Eye (tissue), 1 donor: ENCODE measurements at regions not wholly inside any gene's neighbourhood (a gene's known extent, or its start where the extent isn't known, plus 50 kb on each side); places are given as distances from the start of the nearest gene placed in this dataset.
A peak's percentile ranks its signal among the peaks of the same experiment; 100 is the strongest.

Experiments
- DNase-seq: peaks from one replicate; pipeline ENCODE4 v3.0.0-alpha.2; 2015

DNA sequence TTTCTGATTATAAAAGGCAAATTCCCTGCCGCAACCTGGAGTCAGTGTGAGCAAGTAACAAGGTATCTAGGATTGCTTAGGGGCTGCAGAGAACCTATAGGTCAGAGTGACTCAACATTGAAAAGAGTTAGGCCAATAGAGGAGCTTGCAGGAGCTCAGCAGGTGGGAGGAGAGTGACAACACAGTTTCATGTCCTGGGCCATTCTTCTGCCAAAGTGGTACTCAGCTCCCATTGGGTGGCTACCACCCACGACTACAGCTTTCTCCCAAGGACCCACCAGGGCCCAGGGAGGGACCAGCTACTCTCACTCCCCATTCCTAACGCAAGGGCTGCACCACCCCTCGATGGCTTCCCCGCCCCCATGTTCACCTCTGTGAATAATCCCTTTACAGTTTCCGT, 86.7 kb upstream of the SPATA31C2 start:
- DNase-seq = no peak

DNA sequence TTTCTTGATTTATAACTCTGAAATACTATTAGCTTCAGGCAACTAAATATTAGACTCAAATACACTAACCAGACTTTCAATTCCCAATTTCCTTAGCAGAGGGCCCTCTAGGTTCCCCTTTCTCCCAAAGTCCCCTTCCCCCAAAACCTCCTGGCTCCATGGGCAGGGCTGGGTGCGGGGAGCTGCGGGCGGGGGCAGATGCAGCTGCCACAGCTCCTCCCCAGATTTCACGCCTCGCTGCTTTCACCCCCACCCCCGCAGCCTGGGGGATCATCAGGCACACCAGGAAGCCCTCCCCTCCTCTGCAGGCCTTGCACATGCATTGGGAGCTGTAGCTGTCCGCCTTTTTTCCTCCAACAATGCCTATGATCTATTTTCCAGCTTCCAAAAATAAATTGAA, 82.8 kb upstream of the SPATA31C2 start:
- peak; percentile 13 for DNase-seq

DNA sequence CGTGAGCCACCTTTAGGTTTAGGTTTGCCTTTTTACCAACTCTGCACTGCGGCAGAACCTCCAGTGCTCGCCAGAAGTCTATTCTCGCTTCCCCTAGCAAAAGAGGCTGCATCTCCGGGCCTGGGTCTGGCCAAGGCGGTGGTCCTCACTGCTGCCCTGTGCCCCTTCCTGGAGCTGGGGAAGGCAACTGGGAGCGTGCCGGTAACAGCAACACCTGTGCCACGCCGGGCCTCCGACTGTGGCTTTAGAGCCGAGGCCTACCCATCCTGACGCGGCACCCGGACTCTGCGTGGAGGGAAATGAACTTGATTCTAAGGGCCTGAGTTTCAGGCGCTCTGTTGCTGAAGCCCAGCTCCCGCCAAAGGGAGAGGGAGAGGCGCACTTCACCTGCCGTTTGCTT, 82.4 kb upstream of the SPATA31C2 start:
- DNase-seq = no peak

- DNase-seq = peak; percentile 42
Observed at GRCh38 chr9:88219601-88220000, 81.3 kb upstream of the SPATA31C2 start.

DNA sequence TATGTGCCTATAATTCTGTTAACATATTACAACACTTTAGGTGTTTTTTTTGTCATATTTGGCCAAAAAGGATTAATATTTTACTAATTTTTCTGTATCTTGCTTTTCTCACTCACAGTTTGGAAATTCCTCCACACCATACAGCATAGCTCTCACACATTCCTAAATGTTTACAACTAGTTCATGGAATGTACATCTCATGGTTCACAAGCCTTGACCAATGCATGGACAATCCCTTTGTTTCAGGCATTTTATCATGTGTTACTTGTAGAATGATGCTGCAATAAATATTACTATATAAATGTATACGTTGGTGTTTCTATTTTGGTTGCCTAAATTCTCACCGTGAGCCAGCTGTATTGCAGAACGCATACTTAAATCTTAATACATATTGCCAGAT, 80.5 kb upstream of the SPATA31C2 start:
- peak; percentile 41 for DNase-seq

DNA sequence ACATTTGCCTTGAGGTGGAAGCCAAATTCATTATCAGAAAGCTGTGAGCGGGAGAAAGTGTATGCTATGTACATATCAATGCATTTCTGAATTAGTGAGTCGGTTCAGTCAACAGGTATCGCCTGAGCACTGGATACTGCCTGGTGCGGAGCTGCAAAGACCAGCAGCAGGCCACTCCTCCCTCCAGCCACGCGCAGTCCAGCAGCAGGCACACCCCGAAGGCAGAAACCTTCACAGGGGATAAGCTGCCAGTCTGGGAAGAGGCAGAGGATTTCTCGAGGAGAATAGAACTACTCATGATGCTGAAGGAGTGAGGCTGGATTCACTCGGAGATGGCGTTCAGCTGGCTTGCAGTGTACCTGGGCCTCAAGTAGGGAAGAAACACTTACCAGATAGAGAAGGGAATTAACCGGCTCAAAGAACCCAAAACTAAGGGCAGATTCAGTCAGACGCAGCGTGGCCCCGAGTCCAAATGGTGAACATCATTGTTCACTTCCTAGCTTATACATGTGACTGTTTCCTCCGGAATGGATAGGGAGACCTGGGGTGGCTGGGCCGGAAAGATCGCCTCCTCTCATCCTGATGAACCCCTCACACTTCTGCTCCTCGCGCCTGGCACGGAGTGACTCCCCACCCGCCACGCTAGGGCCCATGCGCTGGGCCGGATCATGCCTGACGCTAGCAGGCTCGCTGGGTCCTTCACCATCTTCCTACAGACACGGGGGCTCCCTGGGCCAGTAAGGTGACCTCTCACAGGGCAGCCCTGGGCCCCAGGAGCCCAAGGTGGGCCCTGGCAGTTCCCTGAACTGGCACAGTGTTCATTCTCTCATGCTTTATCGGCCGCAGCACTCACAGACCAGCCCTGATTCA, 78.1 kb upstream of the SPATA31C2 start:
- no peak for DNase-seq

DNA sequence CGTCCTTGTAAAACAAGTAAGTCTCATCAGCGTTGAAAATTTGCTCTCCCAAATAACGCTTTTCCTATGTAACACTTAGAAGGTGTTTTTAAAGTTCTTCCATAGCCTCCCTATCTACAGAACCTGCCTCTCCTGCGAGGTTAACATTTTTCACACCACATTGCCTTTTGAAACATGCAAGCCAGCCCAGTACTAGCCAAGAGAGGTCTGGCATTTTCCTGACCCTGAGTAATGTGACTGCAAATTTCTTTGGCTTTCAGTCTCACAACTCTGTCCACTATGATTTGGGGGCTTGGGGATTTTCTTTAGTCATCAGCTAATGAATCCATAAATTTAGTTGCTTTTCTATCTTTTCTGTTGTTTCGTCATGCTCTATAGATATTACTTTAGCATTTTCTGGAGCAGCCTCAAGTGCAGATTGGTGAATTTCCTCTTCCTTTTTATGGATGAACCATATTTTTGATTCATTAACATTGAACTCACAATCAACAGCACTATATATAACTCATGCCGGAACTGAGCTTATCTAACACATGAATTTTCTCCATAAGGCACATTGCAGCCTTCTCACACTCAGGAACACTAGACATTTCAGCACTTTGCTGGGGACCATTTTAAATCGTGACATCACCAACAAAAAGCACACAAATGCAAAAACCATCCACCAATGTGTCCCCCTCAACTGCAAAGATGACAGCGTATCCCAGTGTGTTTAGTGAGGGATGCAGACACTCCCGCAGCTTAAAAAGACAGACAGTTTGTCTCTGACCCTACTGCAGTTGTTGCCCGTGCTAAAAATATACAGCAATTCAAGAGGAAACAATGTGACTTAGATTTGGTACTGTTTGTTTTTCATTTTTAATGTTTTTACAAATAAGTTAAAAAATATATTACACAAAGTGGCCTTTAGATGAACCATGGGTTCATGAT, 77.2 kb upstream of the SPATA31C2 start:
- no peak for DNase-seq

- DNase-seq = no peak
Observed at GRCh38 chr9:88202321-88202720, 64.0 kb upstream of the SPATA31C2 start.

DNA sequence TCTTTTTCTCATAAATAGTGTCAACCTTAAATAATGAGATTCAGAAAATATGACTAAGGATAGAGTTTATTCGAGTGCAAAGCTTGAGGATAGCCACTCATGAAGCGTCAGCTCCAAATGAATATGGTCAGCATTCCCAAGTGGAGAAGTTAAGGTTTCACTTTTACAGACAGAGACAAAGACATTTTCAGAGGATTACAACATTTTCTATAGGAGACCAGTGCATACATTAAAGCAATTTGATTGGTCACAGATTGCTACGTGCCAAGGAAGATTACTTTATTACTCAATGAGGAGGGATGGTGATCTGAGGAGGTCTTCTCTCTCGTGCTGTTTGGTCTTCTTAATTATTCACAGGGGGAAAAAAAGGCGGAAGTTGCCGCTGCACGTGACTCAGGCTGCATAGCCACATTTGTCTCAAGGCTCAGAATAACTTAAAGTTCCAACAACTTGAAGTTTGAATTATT, 60.1 kb upstream of the SPATA31C2 start:
- DNase-seq = peak; percentile 44

GRCh38 chr9:88197781-88198340, 59.6 kb upstream of the SPATA31C2 start:
- DNase-seq = peak; percentile 67

- DNase-seq = peak; percentile 36
Observed at GRCh38 chr9:88197016-88197415, 58.7 kb upstream of the SPATA31C2 start.

GRCh38 chr9:88196142-88196790, 58.0 kb upstream of the SPATA31C2 start:
- DNase-seq = no peak

DNA sequence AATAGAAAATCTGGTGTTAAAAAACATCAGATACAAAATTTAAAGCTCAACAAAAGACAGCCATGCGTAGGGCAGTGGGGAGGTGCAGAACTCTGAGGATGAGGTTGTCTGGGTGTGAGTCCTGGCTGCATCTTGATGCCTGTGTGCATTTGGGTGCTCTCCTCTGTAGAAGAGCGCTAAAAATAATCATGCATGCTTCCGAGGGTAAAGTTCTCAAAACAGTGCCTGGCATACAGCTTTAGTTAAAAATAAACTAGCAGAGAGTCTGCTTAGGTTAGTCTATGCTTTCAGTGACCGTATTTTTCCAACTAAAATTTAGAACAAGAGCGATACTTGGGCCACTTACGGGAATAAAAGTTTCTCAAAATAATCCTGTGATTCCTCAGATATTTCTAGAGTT, 55.5 kb upstream of the SPATA31C2 start:
- DNase-seq = no peak

GRCh38 chr9:88191456-88191855, 53.2 kb upstream of the SPATA31C2 start:
- no peak for DNase-seq

DNA sequence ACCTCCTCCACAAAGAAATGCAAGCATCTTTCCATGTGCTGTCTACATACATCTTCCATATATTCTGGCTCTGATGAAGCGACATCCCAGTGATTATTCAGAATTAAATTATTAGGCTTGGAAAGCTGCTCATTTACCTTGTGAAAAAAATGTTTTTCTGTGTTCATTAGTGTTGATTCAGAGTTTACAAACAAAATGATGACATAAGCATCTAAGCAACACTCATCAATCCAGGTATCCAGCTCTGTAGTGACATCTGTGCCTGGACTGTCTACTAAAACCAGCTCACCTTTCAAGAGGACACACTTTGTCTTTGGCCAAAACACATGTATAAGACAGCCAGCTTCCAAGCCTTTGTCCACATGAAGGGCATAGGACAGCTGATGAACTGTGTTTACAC, 51.1 kb upstream of the SPATA31C2 start:
- DNase-seq = no peak
